Activated T-cell treated with anti-CD3 and anti-CD28 coated beads, Interleukin-2, amount 50 U/mL, for 24 hours (primary cell): ENCODE measurements at regions not wholly inside any gene's neighbourhood (a gene's known extent, or its start where the extent isn't known, plus 50 kb on each side); places are given as distances from the start of the nearest gene placed in this dataset.
"Not testable (repeated sequence)": the region's sequence is repeated elsewhere in the genome, so short reads cannot be mapped to it uniquely, and the experiment has no call there.

Source experiments
- DNase-seq: peaks from one replicate; pipeline ENCODE4 v3.0.0-alpha.2; 2020
- H3K27ac Mint-ChIP-seq: 2 replicates; pipeline ENCODE4 v1.8.0; 2020; ENCODE audit warnings: mild to moderate bottlenecking, mixed read lengths
- H3K27me3 Mint-ChIP-seq: 2 replicates; pipeline ENCODE4 v1.8.0; 2020; ENCODE audit warnings: mixed read lengths
- H3K36me3 Mint-ChIP-seq: 2 replicates; pipeline ENCODE4 v1.8.0; 2020; ENCODE audit warnings: low read depth, mixed read lengths
- H3K4me1 Mint-ChIP-seq: 2 replicates; pipeline ENCODE4 v1.8.0; 2020; ENCODE audit warnings: low read depth, mixed read lengths
- H3K4me3 Mint-ChIP-seq: 2 replicates; pipeline ENCODE4 v1.8.0; 2020; ENCODE audit warnings: mild to moderate bottlenecking, moderate library complexity, mixed read lengths
- H3K9me3 Mint-ChIP-seq: 2 replicates; pipeline ENCODE4 v1.8.0; 2020; ENCODE audit warnings: mixed read lengths

DNA sequence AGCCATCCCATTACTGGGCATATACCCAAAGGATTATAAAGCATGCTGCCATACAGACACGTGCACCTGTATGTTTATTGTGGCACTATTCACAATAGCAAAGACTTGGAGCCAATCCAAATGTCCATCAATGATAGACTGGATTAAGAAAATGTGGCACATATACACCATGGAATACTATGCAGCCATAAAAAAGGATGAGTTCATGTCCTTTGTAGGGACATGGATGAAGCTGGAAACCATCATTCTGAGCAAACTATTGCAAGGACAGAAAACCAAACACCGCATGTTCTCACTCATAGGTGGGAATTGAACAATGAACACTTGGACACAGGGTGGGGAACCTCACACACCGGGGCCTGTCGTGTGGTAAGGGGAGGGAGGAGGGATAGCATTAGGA is 233.4 kb upstream of the PIK3R1 start:
- H3K27ac Mint-ChIP-seq, DNase-seq, H3K36me3 Mint-ChIP-seq, H3K4me3 Mint-ChIP-seq, H3K4me1 Mint-ChIP-seq, H3K9me3 Mint-ChIP-seq, H3K27me3 Mint-ChIP-seq: not testable (repeated sequence)

DNA sequence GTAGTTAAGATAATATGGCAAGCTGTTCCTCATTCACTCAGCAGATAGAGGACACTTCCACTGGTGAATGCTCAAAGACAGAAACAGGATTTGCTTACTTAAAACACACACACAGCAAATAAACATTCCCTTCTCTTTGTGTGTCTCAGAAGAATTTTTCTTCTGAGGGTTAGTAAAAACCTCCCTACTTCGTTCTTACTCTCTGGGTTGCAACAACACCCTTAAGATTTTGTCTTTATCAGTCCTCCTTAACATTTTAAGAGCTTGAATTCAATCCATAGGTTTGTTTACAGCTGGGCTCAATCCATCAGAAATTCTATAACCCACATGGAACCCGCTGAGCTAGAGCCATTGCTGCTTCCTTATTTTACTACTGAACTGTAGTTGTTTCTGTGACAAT is 237.4 kb upstream of the PIK3R1 start:
- DNase-seq = no peak
- Mint-ChIP-seq H3K27ac (no peak overlapping the region), H3K9me3 (no peaks in the 10 kb centered on the region), H3K36me3 (no peaks in the 10 kb centered on the region), H3K27me3 (no peaks in the 10 kb centered on the region), H3K4me1 (peaks cover 6% of the 10 kb centered on the region), H3K4me3 (no peak overlapping the region)

DNA sequence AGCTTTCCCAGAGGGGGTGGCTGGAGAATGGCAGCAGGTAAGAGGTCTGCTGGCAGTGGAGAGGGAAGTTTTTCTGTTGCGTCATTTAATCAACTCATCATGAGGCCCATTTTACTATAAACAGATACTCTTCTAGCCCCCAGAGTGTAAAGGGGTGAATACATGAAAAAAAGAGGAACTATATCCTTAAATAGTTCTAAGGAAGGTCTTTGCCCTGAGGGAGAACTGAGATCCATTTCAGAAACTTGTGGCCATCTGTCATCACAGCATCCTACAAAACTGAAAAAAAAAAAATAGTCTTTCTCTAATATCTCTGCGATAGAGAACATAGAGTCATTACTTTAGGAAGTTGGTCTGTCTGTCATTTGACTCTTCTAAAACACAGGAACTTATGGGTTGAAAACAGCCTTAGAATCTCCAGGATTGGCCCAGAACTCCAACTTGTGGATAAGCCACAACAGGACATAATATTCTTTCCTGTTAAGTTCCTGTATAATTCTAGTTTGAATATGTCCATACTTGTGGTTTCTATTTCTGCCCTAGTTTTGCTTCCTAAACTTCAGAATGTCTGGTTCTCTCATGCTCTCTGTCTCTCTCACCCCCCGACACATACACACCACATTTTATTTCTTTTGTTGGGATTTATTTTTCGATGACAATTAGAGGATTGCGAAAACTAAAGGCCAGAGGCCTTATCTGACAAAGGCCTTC is 238.5 kb upstream of the PIK3R1 start:
- DNase-seq = no peak
- no peaks in the 10 kb centered on the region for H3K27me3 Mint-ChIP-seq
- no peak overlapping the region for H3K4me3 Mint-ChIP-seq
- H3K27ac Mint-ChIP-seq = no peak overlapping the region
- no peaks in the 10 kb centered on the region for H3K9me3 Mint-ChIP-seq
- no peaks in the 10 kb centered on the region for H3K36me3 Mint-ChIP-seq
- peaks cover 2% of the 10 kb centered on the region for H3K4me1 Mint-ChIP-seq

DNA sequence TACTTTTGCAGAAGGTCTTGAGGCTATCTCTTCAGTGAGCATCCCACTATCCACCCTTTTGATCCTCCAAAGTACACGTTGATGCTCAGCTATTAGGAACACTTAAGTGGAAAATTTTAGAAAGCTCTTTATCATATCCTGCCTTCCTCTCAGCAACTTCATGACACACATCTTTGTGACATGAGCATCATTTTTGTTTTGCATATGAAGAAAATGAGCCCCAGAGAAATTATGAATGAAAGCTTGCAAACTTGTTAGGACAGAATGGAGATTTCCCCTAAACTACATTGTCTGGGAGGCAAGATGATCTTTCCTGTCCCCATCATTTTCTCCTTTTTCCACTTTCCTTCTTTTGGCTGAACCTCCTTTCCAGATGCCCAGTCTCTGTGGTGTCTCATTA is 239.4 kb upstream of the PIK3R1 start:
- Mint-ChIP-seq H3K9me3 (no peaks in the 10 kb centered on the region), H3K27me3 (no peaks in the 10 kb centered on the region), H3K27ac (no peak overlapping the region), H3K4me1 (peaks cover 2% of the 10 kb centered on the region), H3K4me3 (no peak overlapping the region), H3K36me3 (no peaks in the 10 kb centered on the region)
- no peak for DNase-seq

DNA sequence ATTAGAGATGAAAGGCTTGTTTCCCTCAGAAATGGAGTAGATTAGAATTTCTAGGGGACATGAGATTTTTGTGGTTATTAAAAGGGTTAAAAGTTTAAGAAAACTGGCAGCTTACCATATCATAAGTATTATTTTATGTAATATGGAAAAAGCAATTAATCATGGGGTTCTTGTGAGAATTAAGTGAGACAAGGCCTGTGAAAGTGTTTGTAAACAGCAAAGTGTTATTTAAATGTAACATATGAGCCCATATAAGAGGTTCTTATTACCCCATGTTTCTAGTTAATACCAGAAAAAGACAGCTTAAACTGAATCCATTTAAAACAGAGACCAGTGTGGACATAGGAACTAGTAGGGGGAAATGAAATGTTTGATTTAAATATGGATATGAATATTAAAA is 241.1 kb upstream of the PIK3R1 start:
- peaks cover 2% of the 10 kb centered on the region for H3K4me1 Mint-ChIP-seq
- no peak overlapping the region for H3K27ac Mint-ChIP-seq
- H3K9me3 Mint-ChIP-seq = no peaks in the 10 kb centered on the region
- no peak overlapping the region for H3K4me3 Mint-ChIP-seq
- H3K27me3 Mint-ChIP-seq = no peaks in the 10 kb centered on the region
- H3K36me3 Mint-ChIP-seq = no peaks in the 10 kb centered on the region
- DNase-seq = no peak

DNA sequence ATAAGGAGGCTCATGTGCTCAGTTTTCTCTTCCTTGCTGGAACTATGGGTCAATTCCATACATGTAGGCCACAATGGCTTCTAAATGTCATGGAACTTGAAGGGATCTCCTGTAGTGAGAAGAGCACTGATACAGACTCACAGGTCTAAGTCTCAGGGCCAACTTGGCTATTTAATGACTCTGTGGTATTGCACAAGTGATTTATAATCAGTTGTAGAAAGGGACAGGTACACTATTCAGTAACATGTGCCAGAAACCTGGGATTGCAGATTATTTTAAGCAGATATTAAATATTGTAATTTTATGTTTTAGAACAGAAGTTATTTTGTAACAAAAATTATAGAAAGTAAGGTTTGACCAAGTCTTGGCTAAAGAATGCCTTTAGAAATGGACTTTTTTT is 241.5 kb upstream of the PIK3R1 start:
- Mint-ChIP-seq H3K27ac (no peak overlapping the region), H3K4me3 (no peak overlapping the region), H3K4me1 (peaks cover 2% of the 10 kb centered on the region), H3K36me3 (no peaks in the 10 kb centered on the region), H3K27me3 (no peaks in the 10 kb centered on the region), H3K9me3 (no peaks in the 10 kb centered on the region)
- no peak for DNase-seq

DNA sequence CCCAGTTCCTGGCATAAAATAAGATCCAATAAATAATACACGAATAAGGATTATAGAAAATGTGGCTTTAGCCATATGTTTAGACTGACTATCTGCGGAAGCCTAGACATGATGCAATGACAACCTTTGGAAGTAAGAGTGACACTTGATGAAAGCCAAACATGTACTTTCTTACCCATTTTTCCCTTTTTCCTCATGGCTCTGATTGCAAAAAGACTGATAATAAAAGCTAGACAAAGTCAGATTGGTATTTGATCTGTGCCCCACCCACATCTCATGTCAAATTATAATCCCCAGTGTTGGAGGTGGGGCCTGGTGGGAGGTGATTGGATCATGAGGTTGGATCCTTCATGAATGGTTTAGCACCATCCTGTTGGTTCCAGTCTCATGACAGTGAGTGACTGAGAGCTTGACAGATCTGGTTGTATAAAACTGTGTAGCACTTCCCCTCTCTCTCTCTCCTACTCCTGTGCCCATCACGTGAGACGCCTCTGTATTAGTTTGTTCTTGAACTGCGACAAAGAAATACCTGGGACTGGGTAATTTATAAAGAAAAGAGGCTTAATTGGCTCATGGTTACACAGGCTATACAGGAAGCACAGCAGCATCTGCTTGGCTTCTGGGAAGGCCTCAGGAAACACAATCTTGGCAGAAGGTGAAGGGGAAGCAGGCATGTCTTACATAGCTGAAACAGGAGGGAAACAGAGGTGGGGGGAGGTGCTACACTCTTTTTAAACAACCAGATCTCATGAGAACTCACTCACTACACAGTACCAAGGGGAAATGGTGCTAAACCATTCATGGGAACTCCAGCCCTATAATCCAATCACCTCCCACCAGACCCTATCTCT is 243.4 kb upstream of the PIK3R1 start:
- Mint-ChIP-seq H3K9me3 (no peaks in the 10 kb centered on the region), H3K4me1 (peaks cover 2% of the 10 kb centered on the region), H3K27ac (no peak overlapping the region), H3K27me3 (no peaks in the 10 kb centered on the region), H3K36me3 (no peaks in the 10 kb centered on the region), H3K4me3 (no peak overlapping the region)
- no peak for DNase-seq

DNA sequence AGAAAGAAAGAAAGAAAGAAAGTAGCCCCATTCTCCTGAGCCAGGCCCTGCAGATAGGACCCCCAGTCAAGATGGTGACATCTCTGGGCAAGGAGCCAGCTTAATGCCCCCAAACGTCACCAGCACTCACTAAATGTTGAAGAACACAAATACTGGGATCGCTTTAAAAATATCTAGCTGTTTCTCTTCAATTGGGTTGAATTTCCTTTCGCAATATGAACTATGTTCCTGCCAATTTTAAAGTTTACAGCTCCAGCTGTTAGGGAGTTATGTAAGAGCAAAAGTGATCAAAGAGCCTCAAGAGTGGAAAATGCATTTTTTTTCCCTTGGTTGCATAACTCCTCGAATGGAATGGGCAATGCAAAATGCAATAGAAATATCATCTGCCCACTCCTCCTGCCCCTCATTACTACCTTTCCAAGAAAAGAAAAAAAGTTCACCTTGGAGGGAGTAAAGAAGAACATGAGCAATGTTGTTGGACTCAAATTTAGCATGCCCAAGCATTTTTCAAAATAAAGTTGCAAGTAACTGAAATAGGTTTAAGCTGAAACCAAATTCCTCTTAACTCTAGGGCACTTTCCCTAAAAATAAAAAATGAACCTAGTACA is 244.2 kb upstream of the PIK3R1 start:
- Mint-ChIP-seq H3K27me3 (no peaks in the 10 kb centered on the region), H3K4me1 (peaks cover 2% of the 10 kb centered on the region), H3K27ac (no peak overlapping the region), H3K36me3 (no peaks in the 10 kb centered on the region), H3K9me3 (no peaks in the 10 kb centered on the region), H3K4me3 (no peak overlapping the region)
- DNase-seq = no peak

DNA sequence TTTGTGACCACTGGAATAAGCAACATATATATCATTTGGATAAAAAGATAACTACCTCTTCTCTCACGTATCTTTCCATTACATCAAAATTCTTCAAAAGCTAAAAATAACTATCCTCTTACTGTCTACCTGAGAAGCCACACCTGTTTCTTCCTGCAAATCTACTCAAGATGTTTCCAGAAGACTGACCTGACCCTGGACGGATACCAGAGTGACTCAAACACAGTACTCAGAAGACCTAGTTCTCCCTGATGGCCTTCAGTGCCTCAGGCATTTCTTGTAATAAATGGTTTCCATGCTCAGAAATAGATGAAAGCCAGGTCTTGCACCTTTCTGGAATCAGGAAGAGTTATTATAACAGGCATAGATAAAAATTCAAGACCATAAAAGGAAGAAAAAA is 245.9 kb upstream of the PIK3R1 start:
- Mint-ChIP-seq H3K9me3 (no peaks in the 10 kb centered on the region), H3K27me3 (no peaks in the 10 kb centered on the region), H3K36me3 (no peaks in the 10 kb centered on the region), H3K27ac (no peak overlapping the region), H3K4me1 (no peaks in the 10 kb centered on the region), H3K4me3 (no peak overlapping the region)
- no peak for DNase-seq

DNA sequence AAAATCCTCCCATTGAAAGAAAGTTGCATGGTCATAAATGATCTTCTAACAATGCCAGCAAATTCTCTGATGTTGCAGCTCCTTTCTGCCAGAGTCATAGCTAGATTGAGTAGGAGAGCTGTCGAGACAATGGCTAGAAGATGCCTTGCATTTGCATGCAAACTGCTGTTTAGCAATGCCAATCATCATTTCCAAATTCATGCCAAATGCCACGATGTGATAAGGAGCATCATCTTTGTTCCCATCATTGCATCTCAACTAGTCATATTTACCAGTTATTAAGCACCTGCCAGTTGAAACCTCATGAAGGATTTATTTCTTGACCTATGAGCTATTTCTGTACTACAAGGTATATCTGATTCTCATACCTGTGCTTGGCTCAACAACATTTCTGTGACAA is 246.4 kb upstream of the PIK3R1 start:
- DNase-seq = no peak
- Mint-ChIP-seq H3K9me3 (no peaks in the 10 kb centered on the region), H3K27me3 (no peaks in the 10 kb centered on the region), H3K4me1 (no peaks in the 10 kb centered on the region), H3K27ac (no peak overlapping the region), H3K36me3 (no peaks in the 10 kb centered on the region), H3K4me3 (no peak overlapping the region)

DNA sequence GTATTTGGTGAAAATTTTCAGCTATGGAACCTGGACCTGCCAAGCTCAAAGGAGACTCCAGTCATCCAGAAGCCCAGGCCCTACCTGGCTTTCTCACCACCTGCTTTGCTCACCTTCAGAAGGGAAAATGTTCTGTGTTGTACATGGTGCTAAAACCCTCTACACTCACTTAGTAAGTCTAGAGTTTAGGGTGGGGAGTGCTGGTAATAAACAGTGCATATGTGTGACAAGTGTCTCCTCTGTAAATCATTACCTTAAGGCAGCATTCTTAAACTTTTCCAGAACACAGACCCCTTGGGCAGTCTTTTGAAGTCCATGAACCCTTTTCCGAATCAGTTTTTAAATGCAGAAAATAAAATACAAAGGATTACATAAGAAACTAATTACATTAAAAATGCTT is 248.8 kb upstream of the PIK3R1 start:
- H3K9me3 Mint-ChIP-seq = no peaks in the 10 kb centered on the region
- no peaks in the 10 kb centered on the region for H3K4me1 Mint-ChIP-seq
- H3K27ac Mint-ChIP-seq = no peak overlapping the region
- no peak for DNase-seq
- peaks cover 5% of the 10 kb centered on the region for H3K27me3 Mint-ChIP-seq
- no peaks in the 10 kb centered on the region for H3K36me3 Mint-ChIP-seq
- no peak overlapping the region for H3K4me3 Mint-ChIP-seq

DNA sequence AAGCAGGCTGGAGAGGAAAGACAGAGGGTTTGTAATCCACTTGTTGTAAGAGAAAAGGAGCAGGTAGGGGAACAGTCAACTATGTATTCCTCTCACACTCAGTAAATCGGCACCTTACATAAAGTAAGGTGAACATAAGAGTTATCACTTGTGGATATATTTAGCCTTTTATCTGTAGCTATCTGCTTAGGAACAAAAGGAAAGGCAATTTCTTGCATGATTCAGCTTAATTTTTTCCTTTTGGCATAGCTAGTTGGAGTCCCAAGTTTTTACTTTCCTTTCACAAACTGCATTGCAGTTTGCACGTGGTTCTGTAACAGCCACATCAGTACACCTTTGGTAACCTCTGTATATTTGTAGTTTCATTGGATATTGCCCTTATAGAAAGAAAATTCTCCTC is 250.9 kb upstream of the PIK3R1 start:
- Mint-ChIP-seq H3K4me3 (no peak overlapping the region), H3K27ac (no peak overlapping the region), H3K36me3 (no peaks in the 10 kb centered on the region), H3K4me1 (no peaks in the 10 kb centered on the region), H3K9me3 (no peaks in the 10 kb centered on the region), H3K27me3 (peaks cover 5% of the 10 kb centered on the region)
- DNase-seq = no peak

DNA sequence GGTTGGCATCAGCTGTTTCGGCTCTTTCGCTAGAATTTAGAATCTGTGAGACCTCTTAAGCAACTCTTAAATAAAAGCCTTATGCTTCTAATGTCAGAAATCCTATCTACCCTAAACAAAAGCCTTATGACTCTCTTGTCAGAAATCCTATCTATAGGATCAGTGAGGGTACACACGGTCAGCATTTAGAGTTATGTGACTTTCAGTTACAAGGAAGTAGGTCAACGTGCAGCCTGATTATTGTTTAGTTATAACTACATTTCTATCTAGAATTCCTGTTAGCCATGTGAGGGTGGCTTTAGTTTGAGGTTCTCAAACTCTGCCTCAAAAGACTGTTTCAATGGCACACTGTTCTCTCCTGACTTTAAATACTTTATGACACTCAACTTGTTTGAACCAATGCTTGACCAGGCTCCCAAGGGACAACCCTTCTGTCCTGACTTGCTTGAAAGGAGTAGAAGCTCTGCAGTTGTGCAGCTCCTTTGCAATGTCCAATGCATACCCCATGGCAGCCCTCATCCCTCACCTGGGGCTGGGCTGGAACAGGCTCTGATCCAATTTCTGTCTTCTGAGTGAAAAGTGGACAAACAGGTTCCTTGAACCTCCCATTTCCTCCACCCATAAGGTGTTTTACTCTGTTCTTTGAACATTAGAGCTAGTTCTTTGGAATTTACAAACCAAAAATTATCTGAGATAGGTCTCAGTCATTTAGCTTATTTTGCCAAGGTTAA is 251.6 kb upstream of the PIK3R1 start:
- Mint-ChIP-seq H3K4me1 (no peaks in the 10 kb centered on the region), H3K9me3 (no peaks in the 10 kb centered on the region), H3K27ac (no peak overlapping the region), H3K27me3 (peaks cover 5% of the 10 kb centered on the region), H3K36me3 (no peaks in the 10 kb centered on the region), H3K4me3 (no peak overlapping the region)
- no peak for DNase-seq

DNA sequence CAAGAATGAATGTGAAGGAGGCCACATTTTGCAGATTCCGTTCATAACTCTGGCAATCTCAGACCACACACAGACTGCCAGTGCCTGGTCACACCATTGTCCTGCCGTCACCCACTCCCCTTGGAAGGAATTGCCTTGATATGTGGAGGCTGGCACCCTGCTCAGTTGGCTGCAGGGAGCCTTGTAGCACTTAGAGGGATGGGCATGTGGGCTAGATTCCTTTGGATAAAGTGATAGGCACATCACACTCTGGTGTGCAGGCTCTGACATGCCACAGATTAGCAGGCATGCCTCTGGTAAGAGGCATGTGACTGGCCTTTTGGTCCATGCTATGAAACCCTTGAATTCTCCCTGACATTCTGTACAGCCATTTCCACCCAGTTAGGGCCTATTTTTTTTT is 254.6 kb upstream of the PIK3R1 start:
- Mint-ChIP-seq H3K27ac (no peak overlapping the region), H3K9me3 (no peaks in the 10 kb centered on the region), H3K4me3 (no peak overlapping the region), H3K36me3 (no peaks in the 10 kb centered on the region), H3K27me3 (peaks cover 6% of the 10 kb centered on the region), H3K4me1 (no peaks in the 10 kb centered on the region)
- no peak for DNase-seq

DNA sequence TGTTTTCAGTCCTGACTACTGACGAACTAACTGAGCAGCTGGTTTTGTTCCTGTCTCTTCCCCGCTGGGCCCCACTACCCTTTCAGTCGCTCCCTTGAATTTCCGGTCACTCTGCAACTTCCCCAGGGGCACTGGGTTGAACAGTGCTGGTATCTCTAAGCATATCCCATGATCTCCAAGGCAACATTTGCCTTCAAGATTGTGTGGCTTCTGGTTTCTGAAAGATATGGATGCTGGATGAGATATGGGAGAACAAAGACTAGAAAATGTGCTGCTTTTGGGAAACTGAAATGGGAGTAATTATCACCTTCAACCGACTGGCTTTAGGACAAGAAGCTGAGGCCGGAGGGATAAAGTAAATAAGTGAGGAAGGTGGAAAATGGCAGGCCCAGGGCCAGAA is 258.2 kb upstream of the PIK3R1 start:
- no peaks in the 10 kb centered on the region for H3K36me3 Mint-ChIP-seq
- no peaks in the 10 kb centered on the region for H3K9me3 Mint-ChIP-seq
- H3K27ac Mint-ChIP-seq = no peak overlapping the region
- DNase-seq = no peak
- no peak overlapping the region for H3K4me3 Mint-ChIP-seq
- no peaks in the 10 kb centered on the region for H3K4me1 Mint-ChIP-seq
- H3K27me3 Mint-ChIP-seq = peaks cover 12% of the 10 kb centered on the region
